ENCODE measurements at regions not wholly inside any gene's neighbourhood (a gene's known extent, or its start where the extent isn't known, plus 50 kb on each side); places are given as distances from the start of the nearest gene placed in this dataset.

GRCh38 chr2:121078899-121079298 lies 206.1 kb downstream of the TFCP2L1 start:
- TF ChIP-seq EP300 (IDR thresholded peaks at IDR 0.05): no peak
- TF ChIP-seq CTCF (IDR thresholded peaks at IDR 0.05): no peak
- no peak for TF ChIP-seq POLR2A (IDR thresholded peaks at IDR 0.05)
